Mucosa of descending colon (tissue), 3 donors: ENCODE measurements at regions not wholly inside any gene's neighbourhood (a gene's known extent, or its start where the extent isn't known, plus 50 kb on each side); places are given as distances from the start of the nearest gene placed in this dataset.

Source experiments
- ATAC-seq: fragments of 200-7000 bp; cut with Tn5 transposase; one replicate; pipeline ENCODE4 v1.9.1; 2020; ENCODE audit warnings: mild to moderate bottlenecking, moderate library complexity
- DNase-seq, 3 donors: peaks; one replicate each; pipeline ENCODE4 v3.0.0-alpha.2; 2020
- H3K36me3 ChIP-seq: fragments of 200-600 bp; one replicate; pipeline ENCODE4 v1.8.0; 2021; ENCODE audit warnings: low read depth, mild to moderate bottlenecking
- H3K4me1 ChIP-seq: fragments of 200-600 bp; one replicate; pipeline ENCODE4 v1.8.0; 2021; ENCODE audit warnings: low read depth, mild to moderate bottlenecking
- H3K4me3 ChIP-seq: fragments of 200-600 bp; one replicate; pipeline ENCODE4 v1.8.0; 2021; ENCODE audit warnings: mild to moderate bottlenecking
- H3K9me3 ChIP-seq: fragments of 200-600 bp; one replicate; pipeline ENCODE4 v1.8.0; 2021; ENCODE audit warnings: mild to moderate bottlenecking
- intact Hi-C, 2 donors: fragments of 100-400 bp; cut with DNase I in 1 of 2; cut with micrococcal nuclease in 1 of 2; formaldehyde crosslinking; loops; one replicate each; pipeline versions ENCODE4 v1.11.0 to v1.11.1; 2022; cut with DNase I, micrococcal nuclease
- TF ChIP-seq, protein P1 (sequence below): fragments of 200-600 bp; IDR thresholded peaks from one replicate; pipeline ENCODE4 v1.8.0; 2022; ENCODE audit warnings: antibody characterized with exemption, mild to moderate bottlenecking
- donor health status: DM: no; HTN: no; CAD: no; lungs with moderate emphysema.
- donor health status: DM: no; HTN: no; CAD: no.
- donor health status: DM: no; HTN: yes; CAD: no.

DNA sequence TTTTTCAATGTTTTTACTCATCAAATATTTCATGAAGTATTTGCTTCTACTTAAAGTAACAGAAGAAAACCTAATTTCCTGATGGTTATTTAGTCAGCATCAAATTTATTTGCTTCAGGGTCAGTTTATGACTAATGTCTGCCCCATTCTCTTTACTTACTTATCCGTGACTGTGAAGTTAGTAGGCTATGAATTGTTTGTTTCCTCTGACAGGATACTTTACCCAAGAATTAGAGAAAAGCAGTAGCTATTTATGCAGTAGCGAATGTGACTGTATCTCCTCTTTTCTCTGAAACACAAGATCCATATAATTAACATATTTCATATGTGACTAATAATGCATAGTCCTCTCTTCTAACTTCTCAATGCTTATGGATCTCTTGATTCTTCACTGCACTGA, 329.9 kb upstream of the ROBO1 start:
- Histone ChIP-seq H3K9me3 (no peaks in the 10 kb centered on the region), H3K4me1 (no peaks in the 10 kb centered on the region), H3K4me3 (no peak overlapping the region), H3K36me3 (no peaks in the 10 kb centered on the region)
- intact Hi-C loops = no loop called here
- ATAC-seq = no peak
- no peak for DNase-seq
- TF ChIP-seq, protein P1, sequence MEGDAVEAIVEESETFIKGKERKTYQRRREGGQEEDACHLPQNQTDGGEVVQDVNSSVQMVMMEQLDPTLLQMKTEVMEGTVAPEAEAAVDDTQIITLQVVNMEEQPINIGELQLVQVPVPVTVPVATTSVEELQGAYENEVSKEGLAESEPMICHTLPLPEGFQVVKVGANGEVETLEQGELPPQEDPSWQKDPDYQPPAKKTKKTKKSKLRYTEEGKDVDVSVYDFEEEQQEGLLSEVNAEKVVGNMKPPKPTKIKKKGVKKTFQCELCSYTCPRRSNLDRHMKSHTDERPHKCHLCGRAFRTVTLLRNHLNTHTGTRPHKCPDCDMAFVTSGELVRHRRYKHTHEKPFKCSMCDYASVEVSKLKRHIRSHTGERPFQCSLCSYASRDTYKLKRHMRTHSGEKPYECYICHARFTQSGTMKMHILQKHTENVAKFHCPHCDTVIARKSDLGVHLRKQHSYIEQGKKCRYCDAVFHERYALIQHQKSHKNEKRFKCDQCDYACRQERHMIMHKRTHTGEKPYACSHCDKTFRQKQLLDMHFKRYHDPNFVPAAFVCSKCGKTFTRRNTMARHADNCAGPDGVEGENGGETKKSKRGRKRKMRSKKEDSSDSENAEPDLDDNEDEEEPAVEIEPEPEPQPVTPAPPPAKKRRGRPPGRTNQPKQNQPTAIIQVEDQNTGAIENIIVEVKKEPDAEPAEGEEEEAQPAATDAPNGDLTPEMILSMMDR = no peak

DNA sequence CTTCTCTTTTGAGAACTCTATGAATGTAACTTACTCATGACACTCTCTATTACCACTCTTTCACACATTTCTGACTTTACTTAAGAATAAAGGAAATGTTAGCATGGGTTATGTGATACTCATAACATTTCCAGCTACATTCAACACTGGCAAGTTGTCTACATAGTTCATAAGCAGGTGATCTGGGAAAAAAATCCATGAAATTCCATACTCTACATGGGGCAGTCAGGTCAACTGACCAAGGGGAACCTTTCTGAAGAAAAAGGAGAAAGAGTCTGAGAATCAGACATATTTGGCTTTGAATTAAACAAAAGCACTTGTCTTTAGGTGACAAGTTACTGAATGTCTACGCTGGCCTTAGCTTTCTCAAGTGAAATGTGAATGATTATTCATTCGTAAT, 329.1 kb upstream of the ROBO1 start:
- Histone ChIP-seq H3K4me1 (no peaks in the 10 kb centered on the region), H3K36me3 (no peaks in the 10 kb centered on the region), H3K9me3 (no peaks in the 10 kb centered on the region), H3K4me3 (no peak overlapping the region)
- ATAC-seq (no peak), DNase-seq (no peak)
- intact Hi-C loops = no loop called here
- TF ChIP-seq, protein P1 = no peak

DNA sequence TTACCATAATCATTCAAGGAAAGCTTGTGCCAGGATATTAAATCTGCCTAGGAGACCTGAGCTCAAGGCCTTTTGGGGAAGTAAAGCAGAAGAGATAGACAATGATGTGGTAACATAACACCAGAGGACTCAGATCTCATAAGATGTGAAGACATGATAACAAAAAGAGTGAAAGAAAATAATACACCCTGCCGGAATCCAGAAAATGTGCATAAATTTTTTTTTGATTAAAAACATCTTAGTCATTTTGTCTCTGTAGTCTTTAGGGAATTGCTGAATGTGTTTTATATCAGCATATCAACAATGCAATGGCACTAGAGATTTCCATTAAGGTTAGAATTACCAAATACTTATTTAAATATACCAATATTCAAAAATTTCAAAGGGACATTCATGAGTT, 326.8 kb upstream of the ROBO1 start:
- Histone ChIP-seq H3K4me3 (no peak overlapping the region), H3K36me3 (no peaks in the 10 kb centered on the region), H3K9me3 (no peaks in the 10 kb centered on the region), H3K4me1 (no peaks in the 10 kb centered on the region)
- intact Hi-C loops = no loop called here
- TF ChIP-seq, protein P1 = no peak
- no peak for DNase-seq
- ATAC-seq = no peak

DNA sequence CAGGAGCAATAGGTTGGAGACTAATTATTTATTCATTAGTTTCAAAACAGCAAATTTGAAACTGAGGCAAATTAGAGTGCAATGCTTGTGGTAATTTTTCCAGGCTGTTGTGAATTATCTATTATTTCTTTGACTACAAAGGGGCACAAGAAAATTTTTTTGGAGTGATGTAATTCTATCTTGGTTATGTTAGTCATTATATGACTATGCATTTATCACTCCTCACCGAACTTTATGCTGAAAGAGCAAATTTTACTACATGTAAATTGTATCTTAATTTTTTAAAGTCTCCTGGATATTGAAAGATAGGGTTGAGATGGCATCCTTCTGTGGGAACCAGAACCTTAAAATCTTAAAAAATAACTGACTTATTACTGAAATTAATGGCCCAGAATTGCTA, 320.0 kb upstream of the ROBO1 start:
- Histone ChIP-seq H3K9me3 (no peaks in the 10 kb centered on the region), H3K4me1 (no peaks in the 10 kb centered on the region), H3K36me3 (no peaks in the 10 kb centered on the region), H3K4me3 (no peak overlapping the region)
- TF ChIP-seq, protein P1 = no peak
- intact Hi-C loops = no loop called here
- DNase-seq (no peak), ATAC-seq (no peak)

DNA sequence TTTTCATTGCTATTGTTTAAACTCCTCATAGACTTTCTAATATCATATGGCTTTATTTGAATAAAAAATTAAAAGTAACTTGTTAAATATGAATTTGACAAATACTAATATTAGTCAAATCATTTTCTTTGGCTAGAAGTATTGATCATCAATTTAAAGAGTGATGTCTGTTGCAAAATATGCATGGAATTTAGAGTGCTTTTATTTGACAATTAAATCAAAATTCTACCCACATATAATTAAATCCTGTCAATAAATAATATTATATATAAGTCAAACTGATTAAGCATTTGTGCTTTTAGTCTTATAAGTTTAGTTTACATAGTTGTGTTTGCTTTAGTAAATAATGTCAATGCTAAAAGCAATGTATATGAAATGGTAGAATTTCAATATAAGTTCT, 318.6 kb upstream of the ROBO1 start:
- intact Hi-C loops = no loop called here
- no peak for ATAC-seq
- TF ChIP-seq, protein P1 = no peak

DNA sequence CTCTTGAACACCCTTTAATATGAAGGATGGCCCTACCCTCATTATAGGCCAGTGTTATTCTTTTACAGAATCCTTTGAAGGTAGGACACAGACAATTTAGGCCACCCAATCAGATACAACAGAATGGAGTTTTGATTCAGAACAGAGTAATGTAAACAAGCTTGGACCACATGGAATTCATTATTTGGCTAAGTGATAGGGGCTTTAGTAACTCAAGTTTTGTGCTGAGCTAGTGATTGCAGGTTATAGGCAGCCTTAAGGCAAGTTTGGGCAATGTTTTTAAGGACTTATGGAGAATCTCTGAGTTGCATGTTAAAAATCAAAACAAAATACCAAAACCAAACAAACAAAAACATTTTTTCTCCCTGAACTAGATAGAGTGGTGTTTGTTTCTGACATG, 312.1 kb upstream of the ROBO1 start:
- TF ChIP-seq, protein P1 = no peak
- ATAC-seq = no peak
- Histone ChIP-seq H3K36me3 (no peaks in the 10 kb centered on the region), H3K4me1 (no peaks in the 10 kb centered on the region), H3K9me3 (no peaks in the 10 kb centered on the region), H3K4me3 (no peak overlapping the region)
- no peak for DNase-seq
- intact Hi-C loops = no loop called here

More for the DNA sequence above, 318.6 kb upstream of the ROBO1 start:
- DNase-seq = no peak
- H3K36me3 ChIP-seq = no peaks in the 10 kb centered on the region
- H3K4me1 ChIP-seq = no peaks in the 10 kb centered on the region
- no peak overlapping the region for H3K4me3 ChIP-seq
- no peaks in the 10 kb centered on the region for H3K9me3 ChIP-seq
